ENCODE measurements at regions not wholly inside any gene's neighbourhood (a gene's known extent, or its start where the extent isn't known, plus 50 kb on each side); places are given as distances from the start of the nearest gene placed in this dataset.
"Not testable (repeated sequence)": the region's sequence is repeated elsewhere in the genome, so short reads cannot be mapped to it uniquely, and the experiment has no call there.

DNA sequence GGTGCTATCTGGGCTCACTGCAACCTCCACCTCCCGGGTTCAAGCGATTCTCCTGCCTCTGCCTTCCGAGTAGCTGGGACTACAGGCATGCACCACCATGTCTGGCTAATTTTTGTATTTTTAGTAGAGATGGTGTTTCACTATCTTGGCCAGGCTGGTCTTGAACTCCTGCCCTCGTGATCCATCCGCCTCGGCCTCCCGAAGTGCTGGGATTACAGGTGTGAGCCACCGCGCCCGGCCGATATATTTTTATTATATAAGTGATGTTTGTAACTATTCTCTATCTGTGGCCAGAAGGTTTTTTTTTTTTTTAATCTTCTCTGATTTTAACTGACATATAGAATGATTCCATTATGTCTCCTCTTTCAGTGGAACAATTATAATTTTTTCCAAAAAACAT is 579.3 kb upstream of the CITED2 start:
- DNase-seq: not testable (repeated sequence)

DNA sequence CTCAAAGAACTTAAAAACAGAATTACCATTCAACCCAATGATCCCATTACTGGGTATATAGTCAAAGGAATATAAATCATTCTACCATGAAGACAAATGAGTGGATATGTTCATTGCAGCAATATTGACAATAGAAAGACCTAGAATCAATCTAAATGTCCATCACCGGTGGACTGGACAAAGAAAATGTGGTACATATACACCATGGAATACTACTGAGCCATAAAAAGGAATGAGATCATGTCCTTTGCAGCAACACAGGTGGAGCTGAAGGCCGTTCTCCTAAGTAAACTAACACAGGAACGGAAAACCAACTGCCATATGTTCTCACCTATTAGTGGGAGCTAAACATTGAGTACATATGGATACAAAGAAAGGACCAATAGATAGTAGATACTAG is 576.7 kb upstream of the CITED2 start:
- no peak for DNase-seq

DNA sequence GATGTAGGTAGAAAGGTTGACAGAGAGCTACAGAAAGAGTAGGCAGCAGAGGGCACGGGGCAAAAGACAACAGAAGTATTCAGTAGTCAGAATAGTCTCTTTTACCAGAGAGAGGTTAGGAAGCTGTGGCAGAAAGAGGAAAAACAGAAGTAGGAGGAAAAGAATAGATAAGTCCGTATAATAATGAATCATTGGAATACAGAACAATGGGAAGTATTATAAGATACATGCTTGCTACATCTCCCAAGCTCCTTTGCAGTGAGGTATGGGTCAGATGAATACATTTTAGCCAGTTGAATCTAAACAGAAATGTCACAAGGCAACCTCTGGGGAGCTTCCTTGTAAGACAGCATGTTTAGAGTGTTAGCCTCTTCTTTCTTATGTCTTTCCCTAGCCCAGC is 570.5 kb upstream of the CITED2 start:
- DNase-seq: no peak

DNA sequence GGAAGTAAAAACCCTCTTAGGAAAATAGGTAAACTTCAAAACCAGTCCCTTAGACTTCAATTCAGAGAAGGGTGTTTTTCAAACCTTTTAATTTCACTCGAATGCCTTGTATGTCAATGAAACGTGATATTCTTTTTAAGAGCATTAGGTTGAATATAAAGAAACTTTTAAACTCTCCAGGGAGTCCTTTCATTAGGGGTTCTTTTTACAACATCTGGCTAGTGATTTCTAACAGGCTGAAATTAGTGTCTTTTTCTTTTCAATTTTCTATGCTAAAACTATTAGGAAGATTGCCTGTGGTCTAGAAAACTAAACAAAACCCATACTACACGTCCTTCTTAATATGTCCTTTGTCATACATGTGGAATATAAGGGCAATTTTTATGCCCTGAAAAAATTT is 569.7 kb upstream of the CITED2 start:
- DNase-seq: peak; percentile 2

DNA sequence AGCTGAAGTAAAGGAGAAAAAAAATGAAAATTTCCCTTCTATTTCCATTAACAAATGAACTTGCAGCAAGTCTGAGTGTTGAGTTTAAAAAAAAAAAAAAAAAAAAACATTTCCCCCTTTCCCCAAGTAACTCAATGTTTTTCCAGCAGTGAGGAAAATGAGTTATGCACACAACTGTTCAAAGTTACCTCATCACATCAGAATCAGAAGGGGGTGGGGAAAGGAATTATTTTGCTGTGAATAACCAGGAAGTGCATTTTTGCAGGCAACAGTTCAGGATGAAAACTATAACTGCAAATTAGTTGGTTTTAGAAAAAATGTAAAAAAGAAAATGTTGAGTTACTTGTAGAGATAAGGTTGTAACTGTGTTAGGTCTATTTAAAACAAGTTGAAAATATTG is 568.9 kb upstream of the CITED2 start:
- DNase-seq: no peak

DNA sequence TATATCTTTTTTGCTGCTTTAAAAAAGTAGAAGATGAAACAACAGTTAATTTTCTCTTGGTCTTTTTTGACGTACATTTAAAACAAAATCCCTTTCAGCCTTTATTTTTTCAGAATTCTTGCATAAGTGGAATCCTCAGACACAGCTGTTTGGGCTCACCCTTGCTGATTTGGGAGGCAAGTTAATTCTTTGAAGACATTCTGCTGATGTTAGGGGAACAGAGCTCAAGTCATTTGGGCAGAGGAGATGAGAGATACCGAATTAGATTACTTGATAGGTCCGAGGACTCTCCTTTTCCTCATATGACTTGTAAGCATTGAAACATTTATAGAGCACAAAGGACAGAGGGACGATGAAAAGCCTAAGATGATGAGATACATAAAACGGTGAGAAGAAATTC is 567.9 kb upstream of the CITED2 start:
- no peak for DNase-seq

DNA sequence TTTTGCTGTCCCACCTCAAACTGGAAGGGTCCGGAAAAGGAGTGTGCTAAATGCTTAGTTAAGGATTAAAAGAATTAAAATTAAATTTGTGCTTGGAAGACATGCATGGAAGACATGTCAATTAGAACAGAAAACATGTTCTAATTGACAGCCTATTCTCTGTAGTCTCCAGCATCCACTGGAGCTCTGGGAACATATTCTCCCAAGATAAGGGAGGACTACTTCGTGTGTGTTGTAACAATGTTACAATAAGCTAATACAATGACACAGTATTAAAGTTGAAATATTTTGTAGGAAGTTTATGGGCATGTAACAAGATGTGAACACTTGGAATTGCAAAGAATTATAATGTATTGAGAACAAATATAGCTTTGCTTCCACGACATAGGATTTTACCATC is 567.4 kb upstream of the CITED2 start:
- no peak for DNase-seq

DNA sequence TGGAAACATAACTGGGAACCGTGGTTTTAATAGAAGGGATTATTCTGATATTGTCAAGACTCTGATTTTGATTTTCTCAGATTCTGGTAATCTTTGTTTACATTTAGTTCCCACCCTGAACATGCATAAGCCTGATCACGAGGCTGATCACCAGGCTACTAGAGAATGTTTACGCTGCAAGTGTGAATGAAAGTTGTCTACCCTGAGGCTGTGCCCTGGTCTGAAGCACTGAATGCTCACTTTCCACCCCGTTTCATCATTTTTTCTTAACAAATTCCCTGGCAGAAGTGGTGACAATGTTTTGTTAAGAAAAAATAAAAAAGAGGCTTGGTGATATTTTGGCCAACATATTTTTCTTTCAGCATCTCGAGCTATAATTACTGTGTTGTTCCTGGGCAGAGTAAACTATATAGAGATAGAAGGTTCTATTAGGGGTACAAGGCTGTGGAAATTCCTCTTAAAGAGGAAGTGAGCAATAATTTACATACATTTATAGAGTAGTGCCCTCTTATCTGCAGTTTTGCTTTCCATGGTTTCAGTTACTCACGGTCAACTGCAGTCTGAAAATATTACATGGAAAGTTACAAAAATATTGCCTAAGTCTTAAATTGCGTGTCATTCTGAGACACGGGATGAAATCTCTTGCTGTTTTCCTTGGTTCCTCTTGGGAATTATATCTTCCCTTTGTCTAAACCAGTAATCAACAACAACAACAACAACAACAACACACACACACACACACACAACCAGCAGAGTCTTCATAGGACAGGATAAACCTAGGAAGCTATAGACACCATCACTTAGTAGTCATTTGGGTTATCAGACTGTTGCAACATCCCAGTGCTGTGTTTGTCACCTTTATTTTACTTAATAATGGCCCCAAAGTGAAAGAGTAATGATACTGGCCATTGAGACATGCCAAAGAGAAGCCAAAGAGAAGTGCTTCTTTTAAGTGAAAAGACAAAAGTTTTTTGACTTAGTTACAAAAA is 566.6 kb upstream of the CITED2 start:
- DNase-seq: no peak

DNA sequence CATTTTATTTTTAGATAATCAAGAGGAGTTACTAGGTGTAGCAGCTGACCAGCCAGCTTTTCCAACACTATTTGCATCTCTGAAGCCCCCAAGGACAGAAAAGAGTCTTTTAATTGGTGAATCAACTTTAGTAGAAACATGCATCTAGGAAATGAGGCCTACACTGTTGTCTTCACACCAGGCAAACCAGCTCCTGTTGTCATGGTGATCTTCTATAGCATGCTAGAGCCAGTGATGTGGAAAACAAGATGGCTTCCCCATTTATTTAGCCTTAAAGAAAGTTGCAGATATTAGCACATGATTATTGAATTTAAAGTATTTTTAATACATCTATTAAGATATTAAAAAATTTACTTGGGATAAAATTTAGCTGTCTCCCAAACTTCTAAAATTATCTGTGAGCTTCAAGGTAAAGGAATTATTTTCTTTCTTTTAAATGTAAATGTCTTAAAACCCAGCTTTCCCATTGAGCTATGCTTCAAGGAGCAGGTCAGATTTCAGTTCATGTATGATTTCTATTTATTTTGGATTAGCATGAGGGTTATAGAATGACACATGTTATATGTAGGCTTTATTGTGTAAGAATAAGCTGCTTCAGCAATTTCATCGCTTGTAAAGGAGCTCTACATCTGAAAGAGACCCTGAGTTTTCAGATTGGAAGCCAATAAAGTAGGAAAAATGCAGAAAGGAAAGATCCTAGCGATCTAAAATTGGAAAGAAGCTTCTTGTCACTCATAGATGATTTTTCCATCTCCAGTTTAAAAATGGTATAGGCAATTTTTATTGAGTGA is 564.9 kb upstream of the CITED2 start:
- DNase-seq: no peak

DNA sequence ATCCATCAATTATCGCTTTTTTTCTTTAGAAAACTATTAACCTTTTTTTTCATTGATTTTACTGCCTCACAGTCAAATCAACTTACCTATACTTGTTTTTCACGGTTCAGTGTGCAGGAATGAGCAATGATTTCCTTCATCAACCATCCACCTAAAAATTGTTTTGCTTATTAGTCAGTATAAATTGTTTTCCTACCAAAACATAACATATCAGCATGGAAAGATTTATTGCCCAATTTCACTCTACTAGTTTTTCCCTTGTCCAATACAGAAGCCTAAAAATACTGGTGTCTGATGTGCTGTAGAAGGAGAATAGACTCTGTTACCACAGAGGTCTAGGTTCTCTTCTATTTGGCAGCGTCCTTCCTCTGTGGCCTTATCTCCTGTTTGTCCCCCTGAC is 558.2 kb upstream of the CITED2 start:
- no peak for DNase-seq

DNA sequence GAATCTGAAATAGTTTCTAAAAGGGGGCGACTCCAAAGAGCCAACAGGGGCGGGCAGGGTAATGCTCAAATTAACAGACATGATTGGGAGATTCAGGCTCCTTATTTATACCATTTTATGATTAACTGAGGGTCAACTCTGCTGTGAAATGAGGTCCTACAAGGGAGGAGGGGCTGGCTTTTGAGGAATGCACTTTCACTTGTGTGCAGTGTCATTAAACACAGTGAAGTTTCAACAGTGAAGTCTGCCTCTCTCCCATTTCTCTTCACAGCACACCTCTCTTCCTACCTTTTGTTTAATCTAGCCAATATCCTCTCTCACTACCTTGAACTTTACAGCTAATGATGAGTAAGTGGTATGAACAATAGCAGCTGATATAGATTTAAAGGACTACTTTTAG is 557.3 kb upstream of the CITED2 start:
- no peak for DNase-seq

DNA sequence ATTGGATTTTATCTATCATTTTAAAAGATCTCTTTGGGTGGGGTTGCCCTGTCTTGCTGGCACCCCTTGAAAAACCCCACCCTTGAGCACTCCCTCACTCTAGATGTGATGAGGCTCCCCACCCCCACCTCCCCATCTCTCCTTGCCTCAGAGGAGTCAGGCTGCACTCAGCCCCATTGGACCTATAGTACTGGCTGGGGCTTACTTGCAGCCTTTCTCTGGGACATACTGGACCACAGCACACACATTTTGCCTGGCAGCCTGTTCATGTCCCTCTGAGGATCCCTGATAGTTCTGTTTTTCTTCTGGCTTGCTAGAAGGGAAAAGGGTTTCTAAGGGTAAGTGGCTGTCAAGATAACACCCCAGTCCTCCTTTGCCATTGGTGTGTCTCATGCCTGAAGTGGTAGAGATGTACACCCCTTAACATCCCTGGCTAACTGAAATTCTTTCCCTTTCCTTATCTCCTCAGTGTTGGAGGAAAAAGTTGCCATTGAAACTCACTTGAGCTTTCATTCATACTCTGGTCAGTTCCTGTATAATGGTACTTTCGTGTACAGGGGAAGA is 553.4 kb upstream of the CITED2 start:
- DNase-seq: no peak

DNA sequence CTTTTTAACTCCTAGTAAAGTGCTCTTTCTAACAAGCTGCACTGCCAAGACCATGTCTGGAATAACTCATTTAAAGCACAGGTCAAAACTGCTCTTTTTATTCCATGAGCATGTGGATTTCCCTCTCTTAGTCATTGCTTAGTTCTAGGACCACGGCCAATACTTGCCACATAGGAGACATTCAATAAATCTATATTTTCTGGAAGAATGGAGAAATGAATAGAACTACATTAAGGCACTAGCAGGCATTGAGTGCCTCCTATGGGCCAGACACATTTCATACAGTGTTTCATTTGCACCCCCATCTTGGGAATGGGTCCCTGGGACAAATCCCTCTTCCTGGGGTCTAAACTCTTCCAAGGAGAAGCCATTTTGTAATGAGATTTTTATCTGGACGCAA is 552.8 kb upstream of the CITED2 start:
- DNase-seq: no peak

DNA sequence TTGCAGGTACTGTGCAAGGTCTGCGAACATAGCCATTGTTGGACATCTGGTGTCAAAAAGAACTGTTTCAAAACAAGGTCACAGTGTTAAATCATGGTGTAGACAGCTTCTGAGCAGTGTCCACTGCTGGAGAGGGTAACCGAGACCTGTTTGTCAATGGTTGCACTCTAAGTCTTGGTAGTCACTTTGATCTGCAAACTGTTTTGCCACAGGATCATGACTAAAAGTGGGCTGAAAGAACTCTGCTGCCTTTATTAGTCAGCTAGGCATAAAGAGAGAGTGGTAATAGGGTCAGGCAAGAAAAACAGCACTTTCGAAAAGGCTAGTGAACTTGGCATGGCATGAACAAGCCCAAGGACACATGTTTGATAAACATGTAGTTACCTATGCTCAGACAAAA is 552.3 kb upstream of the CITED2 start:
- DNase-seq: no peak

DNA sequence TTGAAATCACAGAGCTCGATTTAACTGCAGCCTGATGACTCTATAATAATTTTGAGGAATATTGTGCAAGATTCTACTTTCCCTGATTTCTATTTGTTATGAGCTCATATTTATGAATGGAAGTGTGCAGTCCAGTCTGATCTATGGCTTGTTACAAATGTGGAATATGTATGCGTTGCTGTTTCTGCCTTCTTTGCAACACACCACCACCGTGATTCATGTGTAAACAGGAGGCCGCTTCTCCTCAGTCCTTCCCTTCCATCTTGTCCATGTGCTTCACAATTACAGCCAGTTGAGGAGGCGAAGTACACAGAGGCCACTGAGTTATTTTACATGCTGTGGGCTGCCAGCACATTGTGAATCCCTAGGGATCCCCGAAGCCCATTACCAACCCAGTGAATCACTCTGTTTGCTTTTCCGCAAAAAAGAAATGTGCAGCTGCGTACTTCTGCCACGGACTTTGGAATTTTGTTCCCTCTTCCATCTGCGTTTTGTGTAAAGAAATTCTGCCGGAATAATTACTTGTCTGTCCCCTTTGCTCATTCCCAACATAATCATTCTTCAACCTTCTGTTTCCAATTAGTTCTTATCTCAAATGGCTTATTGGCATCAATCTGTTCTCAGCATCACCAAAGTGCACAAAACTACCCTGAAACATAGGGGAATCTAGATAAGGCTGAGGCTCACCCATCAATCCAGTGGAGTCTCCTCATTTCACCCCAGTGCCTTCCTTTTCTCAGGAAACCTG is 551.6 kb upstream of the CITED2 start:
- no peak for DNase-seq

DNA sequence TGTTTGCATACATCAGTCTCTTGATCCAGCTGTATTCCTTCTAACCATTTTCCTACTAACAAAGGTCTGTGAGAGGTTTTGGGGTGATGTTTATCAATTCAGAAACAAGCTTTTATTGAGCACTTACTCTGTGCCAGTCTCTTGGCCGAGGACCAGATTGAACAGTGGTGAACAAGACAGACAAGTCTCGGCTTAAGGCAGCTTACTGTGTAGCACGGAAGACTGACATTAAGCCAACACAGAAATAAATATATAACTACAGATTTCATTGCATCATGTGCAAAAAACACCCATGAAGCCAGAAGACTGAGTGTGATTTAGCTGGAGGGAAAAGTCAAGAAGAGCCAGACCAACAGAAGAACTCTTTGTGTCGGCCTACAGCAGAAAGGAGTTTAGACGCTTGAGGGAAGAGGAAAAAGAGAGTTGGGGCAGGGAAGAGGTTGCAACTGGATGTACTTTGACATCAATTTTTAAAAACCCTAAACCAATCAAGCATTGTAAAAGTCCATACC is 549.6 kb upstream of the CITED2 start:
- DNase-seq: no peak

DNA sequence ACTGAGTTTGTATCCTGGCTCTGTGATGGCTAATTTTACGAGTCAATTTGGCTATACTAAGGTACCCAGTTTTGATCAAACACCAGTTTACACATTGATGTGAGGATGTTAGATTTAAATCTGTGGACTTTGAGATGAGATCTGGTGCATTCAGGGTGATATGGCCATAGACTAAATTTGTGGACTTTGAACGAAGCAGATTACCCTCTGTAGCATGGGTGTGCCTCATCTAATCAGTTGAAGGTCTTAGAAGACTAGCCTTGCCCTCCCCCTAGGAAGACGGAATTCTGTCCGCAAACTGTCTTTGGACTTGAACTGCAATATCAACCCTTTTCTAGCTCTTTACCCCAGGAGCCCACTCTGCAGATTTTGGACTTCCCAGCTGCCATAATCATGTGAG is 547.8 kb upstream of the CITED2 start:
- DNase-seq: no peak

DNA sequence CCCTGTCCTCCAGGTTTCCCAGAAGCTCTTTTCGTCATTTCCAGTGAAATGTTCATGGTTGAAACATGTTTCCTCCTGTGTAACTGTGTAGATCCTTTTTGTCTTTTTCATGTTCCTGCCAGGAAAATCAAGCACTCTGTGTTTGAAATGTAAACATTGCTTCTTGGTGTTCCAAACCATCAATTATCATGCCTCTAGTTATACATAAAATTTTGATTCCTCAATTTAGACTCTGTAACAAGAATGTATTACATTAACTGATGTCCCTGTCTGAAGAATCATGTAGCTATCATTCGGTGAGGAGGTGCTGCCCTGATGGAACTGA is 546.3 kb upstream of the CITED2 start:
- no peak for DNase-seq

DNA sequence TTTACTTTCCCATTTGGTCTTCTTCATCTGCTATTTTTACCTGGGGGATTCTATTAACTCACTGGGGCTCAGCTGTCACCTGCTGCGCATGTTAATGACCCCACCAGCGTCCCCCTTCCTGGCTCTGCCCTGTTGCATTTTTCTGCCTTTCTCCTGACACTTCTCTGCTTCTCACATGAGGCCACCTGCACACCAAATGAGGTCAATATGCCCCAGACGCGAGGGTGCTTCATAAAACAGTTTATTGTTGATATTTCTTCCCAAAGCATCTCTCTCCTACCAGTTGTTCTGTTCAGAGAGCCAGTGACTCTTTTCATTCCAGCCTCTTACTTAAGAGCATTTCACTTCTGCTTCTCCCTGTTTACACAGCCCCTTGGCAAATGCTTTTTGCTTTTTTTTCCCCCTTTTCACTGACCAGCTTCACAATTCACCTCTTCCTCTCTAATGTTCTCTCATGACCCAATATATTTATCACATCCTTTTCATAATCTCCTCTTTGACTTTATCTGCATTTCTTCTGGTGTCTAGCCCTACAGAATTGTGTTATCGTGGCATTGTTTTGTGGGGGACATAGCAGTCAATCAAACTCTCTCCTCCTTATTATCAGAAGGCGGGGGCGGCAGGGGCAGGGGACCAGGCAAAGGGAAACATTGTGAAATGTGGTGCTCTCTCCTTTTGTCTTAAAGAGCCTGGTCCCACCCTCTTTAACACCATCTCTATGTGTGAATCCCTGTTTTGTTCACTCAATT is 545.8 kb upstream of the CITED2 start:
- DNase-seq: no peak

DNA sequence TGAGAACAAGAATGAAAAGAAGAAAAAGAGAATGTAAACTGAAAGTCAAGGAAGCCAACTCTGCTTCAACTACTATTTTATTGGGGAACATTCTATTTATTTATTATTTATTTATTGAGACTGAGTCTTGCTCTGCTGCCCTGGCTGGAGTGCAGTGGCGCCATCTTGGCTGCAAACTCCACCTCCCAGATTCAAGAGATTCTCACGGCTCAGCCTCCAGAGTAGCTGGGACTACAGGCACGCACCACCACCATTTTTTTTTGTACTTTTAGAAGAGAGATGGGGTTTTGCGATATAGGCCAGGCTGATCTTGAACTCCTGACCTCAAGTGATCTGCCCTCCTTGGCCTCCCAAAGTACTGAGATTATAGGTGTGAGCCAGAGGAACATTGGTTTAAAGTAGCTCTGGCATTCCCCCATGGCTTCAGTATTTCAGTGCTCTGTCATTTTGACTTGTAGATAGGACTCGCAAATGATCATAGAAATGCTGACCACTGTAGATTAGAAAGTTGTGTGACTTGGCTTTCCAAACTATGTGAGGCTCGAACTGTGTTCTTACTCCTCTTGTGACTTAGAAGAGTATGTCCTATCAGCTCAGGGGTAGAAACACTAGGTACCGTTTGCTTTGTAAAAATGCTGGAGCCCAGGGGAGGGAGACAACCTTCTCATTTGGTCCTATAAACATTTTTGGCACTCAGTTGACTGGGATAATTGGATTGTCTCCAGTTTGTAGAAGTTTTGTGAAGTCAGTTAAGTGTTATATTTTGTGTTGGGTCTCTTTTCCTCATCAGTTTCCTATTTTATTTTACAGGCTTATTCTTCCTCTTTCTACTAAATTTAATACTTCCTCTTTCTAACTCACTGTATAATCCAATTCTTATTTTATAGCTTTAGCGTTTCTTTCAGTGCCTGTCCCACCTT is 544.9 kb upstream of the CITED2 start:
- no peak for DNase-seq
